SK-N-SH treated with all-trans-retinoic acid at 6 μM for 48 hours (cell line): ENCODE measurements at regions not wholly inside any gene's neighbourhood (a gene's known extent, or its start where the extent isn't known, plus 50 kb on each side); places are given as distances from the start of the nearest gene placed in this dataset.

Experiments used
- ATAC-seq: fragments of 200-7000 bp; cut with Tn5 transposase; 3 replicates; pipeline ENCODE4 v1.9.1; 2020; ENCODE audit warnings: mild to moderate bottlenecking, moderate library complexity
- BACH2 ChIP-seq: fragments of 250-450 bp; sonication (Bioruptor Pico); IDR thresholded peaks from 2 replicates; pipeline ENCODE4 v1.9.0; 2021; ENCODE audit warnings: mild to moderate bottlenecking, borderline replicate concordance
- CSDC2 ChIP-seq: fragments of 250-450 bp; sonication (Bioruptor Pico); IDR thresholded peaks from 2 replicates; pipeline ENCODE4 v1.5.0; 2020; ENCODE audit warnings: mild to moderate bottlenecking, moderate library complexity
- ESRRG ChIP-seq: fragments of 250-450 bp; sonication (Bioruptor Pico); IDR thresholded peaks from 2 replicates; pipeline ENCODE4 v1.6.1; 2021; ENCODE audit warnings: mild to moderate bottlenecking
- GLIS3 ChIP-seq: fragments of 250-450 bp; sonication (Bioruptor Pico); IDR thresholded peaks from 2 replicates; pipeline ENCODE4 v1.5.0; 2020; ENCODE audit warnings: mild to moderate bottlenecking, moderate library complexity
- ISL1 ChIP-seq: fragments of 250-450 bp; sonication (Bioruptor Pico); IDR thresholded peaks from 2 replicates; pipeline ENCODE4 v2.1.2; 2022; ENCODE audit warnings: mild to moderate bottlenecking, moderate library complexity
- OSR1 ChIP-seq: fragments of 250-450 bp; sonication (Bioruptor Pico); IDR thresholded peaks from 2 replicates; pipeline ENCODE4 v1.8.0; 2022; ENCODE audit warnings: moderate library complexity, mild to moderate bottlenecking, inconsistent platforms
- PPARA ChIP-seq: fragments of 250-450 bp; sonication (Bioruptor Pico); IDR thresholded peaks from 2 replicates; pipeline ENCODE4 v1.5.0; 2020; ENCODE audit warnings: mild to moderate bottlenecking, borderline replicate concordance
- RARB ChIP-seq: fragments of 250-450 bp; sonication (Bioruptor Pico); IDR thresholded peaks from 2 replicates; pipeline ENCODE4 v1.8.0; 2021; ENCODE audit warnings: mild to moderate bottlenecking, moderate library complexity
- SNAI2 ChIP-seq: fragments of 250-450 bp; sonication (Bioruptor Pico); IDR thresholded peaks from 2 replicates; pipeline ENCODE4 v1.5.0; 2020; ENCODE audit warnings: mild to moderate bottlenecking, moderate library complexity
- TCF4 ChIP-seq: fragments of 250-450 bp; sonication (Bioruptor Pico); IDR thresholded peaks from 2 replicates; pipeline ENCODE4 v1.8.0; 2021; ENCODE audit warnings: mild to moderate bottlenecking, moderate library complexity, borderline replicate concordance
- TOX ChIP-seq: fragments of 250-450 bp; sonication (Bioruptor Pico); IDR thresholded peaks from 2 replicates; pipeline ENCODE4 v1.8.0; 2021; ENCODE audit warnings: mild to moderate bottlenecking, moderate library complexity, borderline replicate concordance
- ZC3H10 ChIP-seq: fragments of 250-450 bp; sonication (Bioruptor Pico); IDR thresholded peaks from 2 replicates; pipeline ENCODE4 v1.5.1; 2021; ENCODE audit warnings: mild to moderate bottlenecking, moderate library complexity
- ZFP3 ChIP-seq: fragments of 250-450 bp; sonication (Bioruptor Pico); IDR thresholded peaks from 2 replicates; pipeline ENCODE4 v1.5.0; 2020; ENCODE audit warnings: mild to moderate bottlenecking, moderate library complexity
- ZNF565 ChIP-seq: fragments of 450-650 bp; formaldehyde crosslinking; conservative IDR thresholded peaks from 2 replicates; pipeline ENCODE4 v1.5.0; 2020; ENCODE audit warnings: low read depth, mild to moderate bottlenecking, moderate library complexity
- ZNF70 ChIP-seq: fragments of 450-650 bp; formaldehyde crosslinking; IDR thresholded peaks from 2 replicates; pipeline ENCODE4 v1.5.0; 2020; ENCODE audit warnings: mild to moderate bottlenecking, moderate library complexity
- ZNF8 ChIP-seq: fragments of 450-650 bp; formaldehyde crosslinking; IDR thresholded peaks from 2 replicates; pipeline ENCODE4 v1.5.0; 2020; ENCODE audit warnings: mild to moderate bottlenecking, moderate library complexity
- TF ChIP-seq, protein P1 (sequence below): fragments of 250-450 bp; sonication (Bioruptor Pico); IDR thresholded peaks from 2 replicates; pipeline ENCODE4 v1.5.0; 2020; ENCODE audit warnings: mild to moderate bottlenecking, moderate library complexity
- TF ChIP-seq, protein P2 (sequence below): fragments of 250-450 bp; sonication (Bioruptor Pico); IDR thresholded peaks from 2 replicates; pipeline ENCODE4 v1.5.1; 2020; ENCODE audit warnings: low read depth, mild to moderate bottlenecking, moderate library complexity
- TF ChIP-seq, protein P3 (sequence below): fragments of 250-450 bp; sonication (Bioruptor Pico); IDR thresholded peaks from 2 replicates; pipeline ENCODE4 v1.8.0; 2020; ENCODE audit warnings: mild to moderate bottlenecking, moderate library complexity, borderline replicate concordance
- TF ChIP-seq, protein P4 (sequence below): fragments of 250-450 bp; sonication (Bioruptor Pico); IDR thresholded peaks from 2 replicates; pipeline ENCODE4 v1.8.0; 2021; ENCODE audit warnings: low read depth, mild to moderate bottlenecking, moderate library complexity, borderline replicate concordance
- TF ChIP-seq, protein P5 (sequence below): fragments of 250-450 bp; sonication (Bioruptor Pico); IDR thresholded peaks from 2 replicates; pipeline ENCODE4 v1.5.1; 2021; ENCODE audit warnings: mild to moderate bottlenecking, moderate library complexity

DNA sequence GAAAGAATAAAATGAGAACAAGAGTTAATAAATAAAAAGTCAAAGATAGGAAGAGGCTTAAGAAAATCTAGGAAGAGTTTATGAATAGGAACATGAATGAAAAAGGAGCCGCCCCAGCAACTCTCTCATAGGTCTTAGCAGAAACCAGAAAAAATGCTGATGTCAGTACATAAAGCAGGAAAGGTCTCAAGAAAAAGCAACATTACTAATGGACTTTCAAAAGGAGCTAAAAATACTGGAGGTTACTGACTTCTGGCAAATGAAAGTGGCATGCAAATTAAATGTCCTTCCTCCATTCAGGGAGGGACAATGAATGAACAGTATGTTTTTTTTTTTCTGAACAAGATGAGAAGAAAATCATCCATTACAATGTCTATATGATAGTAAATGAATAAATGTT lies 387.6 kb downstream of the BRINP2 start:
- no peak for TF ChIP-seq TCF4
- no peak for ATAC-seq

DNA sequence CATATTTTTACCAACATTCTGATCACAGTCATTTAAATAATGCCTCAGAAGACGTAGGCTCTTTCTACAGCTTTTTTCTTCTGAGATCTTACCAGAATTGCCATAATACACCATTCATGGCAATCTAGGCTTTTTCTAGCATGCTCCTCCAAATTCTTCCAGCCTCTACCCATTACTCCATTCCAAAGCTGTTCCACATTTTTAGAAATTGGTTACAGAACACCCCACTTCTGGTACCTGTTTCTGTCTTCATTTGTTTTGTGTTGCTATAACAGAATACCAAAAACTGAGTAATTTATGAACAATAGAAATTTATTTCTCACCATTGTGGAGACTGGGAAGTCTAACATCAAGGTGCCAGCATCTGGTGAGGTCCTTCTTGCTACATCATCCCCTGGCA lies 385.4 kb downstream of the BRINP2 start:
- TF ChIP-seq BACH2 (no peak), TOX (CRISPR knock-in tag) (no peak), ZNF70 (CRISPR knock-in tag) (no peak), PPARA (no peak)
- ATAC-seq: no peak

DNA sequence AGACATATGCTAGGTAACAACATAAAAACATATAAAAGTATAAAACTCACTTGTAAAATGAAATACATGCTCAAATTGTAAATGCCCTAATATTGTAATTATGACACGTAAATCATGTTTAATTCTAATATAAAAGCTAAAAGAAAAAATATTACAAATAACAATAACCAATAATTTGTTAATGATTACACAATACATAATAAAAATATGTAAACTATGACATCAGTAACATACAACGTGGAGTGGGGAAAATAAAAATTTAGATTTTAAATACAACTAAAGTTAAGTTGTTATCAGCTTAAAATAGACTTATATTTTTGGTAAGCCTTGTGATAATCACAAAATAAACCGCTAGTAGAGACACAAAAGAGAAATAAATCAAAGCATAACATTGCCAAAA lies 376.4 kb downstream of the BRINP2 start:
- no peak for ATAC-seq
- TF ChIP-seq GLIS3 (CRISPR knock-in tag) (no peak), TOX (CRISPR knock-in tag) (no peak), PPARA (no peak), ZC3H10 (CRISPR knock-in tag) (no peak), OSR1 (CRISPR knock-in tag) (no peak), ZNF8 (CRISPR knock-in tag) (no peak), ZFP3 (CRISPR knock-in tag) (no peak), RARB (CRISPR knock-in tag) (no peak), CSDC2 (CRISPR knock-in tag) (no peak), ZNF70 (CRISPR knock-in tag) (no peak), ISL1 (CRISPR knock-in tag) (no peak), TCF4 (no peak), SNAI2 (CRISPR knock-in tag) (no peak), ESRRG (CRISPR knock-in tag) (no peak)
- TF ChIP-seq, protein P1, sequence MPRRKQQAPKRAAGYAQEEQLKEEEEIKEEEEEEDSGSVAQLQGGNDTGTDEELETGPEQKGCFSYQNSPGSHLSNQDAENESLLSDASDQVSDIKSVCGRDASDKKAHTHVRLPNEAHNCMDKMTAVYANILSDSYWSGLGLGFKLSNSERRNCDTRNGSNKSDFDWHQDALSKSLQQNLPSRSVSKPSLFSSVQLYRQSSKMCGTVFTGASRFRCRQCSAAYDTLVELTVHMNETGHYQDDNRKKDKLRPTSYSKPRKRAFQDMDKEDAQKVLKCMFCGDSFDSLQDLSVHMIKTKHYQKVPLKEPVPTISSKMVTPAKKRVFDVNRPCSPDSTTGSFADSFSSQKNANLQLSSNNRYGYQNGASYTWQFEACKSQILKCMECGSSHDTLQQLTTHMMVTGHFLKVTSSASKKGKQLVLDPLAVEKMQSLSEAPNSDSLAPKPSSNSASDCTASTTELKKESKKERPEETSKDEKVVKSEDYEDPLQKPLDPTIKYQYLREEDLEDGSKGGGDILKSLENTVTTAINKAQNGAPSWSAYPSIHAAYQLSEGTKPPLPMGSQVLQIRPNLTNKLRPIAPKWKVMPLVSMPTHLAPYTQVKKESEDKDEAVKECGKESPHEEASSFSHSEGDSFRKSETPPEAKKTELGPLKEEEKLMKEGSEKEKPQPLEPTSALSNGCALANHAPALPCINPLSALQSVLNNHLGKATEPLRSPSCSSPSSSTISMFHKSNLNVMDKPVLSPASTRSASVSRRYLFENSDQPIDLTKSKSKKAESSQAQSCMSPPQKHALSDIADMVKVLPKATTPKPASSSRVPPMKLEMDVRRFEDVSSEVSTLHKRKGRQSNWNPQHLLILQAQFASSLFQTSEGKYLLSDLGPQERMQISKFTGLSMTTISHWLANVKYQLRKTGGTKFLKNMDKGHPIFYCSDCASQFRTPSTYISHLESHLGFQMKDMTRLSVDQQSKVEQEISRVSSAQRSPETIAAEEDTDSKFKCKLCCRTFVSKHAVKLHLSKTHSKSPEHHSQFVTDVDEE (CRISPR knock-in tag): no peak
- TF ChIP-seq, protein P2, sequence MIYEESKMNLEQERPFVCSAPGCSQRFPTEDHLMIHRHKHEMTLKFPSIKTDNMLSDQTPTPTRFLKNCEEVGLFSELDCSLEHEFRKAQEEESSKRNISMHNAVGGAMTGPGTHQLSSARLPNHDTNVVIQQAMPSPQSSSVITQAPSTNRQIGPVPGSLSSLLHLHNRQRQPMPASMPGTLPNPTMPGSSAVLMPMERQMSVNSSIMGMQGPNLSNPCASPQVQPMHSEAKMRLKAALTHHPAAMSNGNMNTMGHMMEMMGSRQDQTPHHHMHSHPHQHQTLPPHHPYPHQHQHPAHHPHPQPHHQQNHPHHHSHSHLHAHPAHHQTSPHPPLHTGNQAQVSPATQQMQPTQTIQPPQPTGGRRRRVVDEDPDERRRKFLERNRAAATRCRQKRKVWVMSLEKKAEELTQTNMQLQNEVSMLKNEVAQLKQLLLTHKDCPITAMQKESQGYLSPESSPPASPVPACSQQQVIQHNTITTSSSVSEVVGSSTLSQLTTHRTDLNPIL (CRISPR knock-in tag): no peak
- TF ChIP-seq, protein P3, sequence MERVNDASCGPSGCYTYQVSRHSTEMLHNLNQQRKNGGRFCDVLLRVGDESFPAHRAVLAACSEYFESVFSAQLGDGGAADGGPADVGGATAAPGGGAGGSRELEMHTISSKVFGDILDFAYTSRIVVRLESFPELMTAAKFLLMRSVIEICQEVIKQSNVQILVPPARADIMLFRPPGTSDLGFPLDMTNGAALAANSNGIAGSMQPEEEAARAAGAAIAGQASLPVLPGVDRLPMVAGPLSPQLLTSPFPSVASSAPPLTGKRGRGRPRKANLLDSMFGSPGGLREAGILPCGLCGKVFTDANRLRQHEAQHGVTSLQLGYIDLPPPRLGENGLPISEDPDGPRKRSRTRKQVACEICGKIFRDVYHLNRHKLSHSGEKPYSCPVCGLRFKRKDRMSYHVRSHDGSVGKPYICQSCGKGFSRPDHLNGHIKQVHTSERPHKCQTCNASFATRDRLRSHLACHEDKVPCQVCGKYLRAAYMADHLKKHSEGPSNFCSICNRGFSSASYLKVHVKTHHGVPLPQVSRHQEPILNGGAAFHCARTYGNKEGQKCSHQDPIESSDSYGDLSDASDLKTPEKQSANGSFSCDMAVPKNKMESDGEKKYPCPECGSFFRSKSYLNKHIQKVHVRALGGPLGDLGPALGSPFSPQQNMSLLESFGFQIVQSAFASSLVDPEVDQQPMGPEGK (CRISPR knock-in tag): no peak
- TF ChIP-seq, protein P4, sequence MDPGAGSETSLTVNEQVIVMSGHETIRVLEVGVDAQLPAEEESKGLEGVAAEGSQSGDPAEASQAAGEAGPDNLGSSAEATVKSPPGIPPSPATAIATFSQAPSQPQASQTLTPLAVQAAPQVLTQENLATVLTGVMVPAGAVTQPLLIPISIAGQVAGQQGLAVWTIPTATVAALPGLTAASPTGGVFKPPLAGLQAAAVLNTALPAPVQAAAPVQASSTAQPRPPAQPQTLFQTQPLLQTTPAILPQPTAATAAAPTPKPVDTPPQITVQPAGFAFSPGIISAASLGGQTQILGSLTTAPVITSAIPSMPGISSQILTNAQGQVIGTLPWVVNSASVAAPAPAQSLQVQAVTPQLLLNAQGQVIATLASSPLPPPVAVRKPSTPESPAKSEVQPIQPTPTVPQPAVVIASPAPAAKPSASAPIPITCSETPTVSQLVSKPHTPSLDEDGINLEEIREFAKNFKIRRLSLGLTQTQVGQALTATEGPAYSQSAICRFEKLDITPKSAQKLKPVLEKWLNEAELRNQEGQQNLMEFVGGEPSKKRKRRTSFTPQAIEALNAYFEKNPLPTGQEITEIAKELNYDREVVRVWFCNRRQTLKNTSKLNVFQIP (CRISPR knock-in tag): no peak
- TF ChIP-seq, protein P5, sequence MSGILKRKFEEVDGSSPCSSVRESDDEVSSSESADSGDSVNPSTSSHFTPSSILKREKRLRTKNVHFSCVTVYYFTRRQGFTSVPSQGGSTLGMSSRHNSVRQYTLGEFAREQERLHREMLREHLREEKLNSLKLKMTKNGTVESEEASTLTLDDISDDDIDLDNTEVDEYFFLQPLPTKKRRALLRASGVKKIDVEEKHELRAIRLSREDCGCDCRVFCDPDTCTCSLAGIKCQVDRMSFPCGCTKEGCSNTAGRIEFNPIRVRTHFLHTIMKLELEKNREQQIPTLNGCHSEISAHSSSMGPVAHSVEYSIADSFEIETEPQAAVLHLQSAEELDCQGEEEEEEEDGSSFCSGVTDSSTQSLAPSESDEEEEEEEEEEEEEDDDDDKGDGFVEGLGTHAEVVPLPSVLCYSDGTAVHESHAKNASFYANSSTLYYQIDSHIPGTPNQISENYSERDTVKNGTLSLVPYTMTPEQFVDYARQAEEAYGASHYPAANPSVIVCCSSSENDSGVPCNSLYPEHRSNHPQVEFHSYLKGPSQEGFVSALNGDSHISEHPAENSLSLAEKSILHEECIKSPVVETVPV (CRISPR knock-in tag): no peak

DNA sequence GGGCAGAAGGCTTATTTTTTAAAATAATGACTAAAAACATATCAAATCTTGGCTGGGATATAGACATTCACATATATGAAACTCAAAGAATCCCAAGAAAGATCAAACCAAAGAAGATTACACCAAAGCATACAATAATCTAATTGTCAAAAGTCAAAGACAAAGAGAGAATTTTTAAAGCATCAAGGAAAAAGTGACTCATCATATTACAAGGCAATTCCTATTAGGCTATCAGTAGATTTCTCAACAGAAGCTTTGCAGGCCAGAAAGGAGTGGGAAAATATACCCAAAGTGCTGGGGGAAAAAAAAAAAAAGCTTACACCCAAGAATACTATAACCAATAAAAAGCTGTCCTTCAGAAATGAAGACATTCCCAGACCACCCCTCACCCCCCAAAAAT lies 375.6 kb downstream of the BRINP2 start:
- ATAC-seq: no peak
- TF ChIP-seq ZNF8 (CRISPR knock-in tag) (no peak), TCF4 (no peak), ZNF565 (CRISPR knock-in tag) (no peak)
- TF ChIP-seq, protein P4 (CRISPR knock-in tag): no peak
- TF ChIP-seq, protein P2 (CRISPR knock-in tag): no peak
- TF ChIP-seq, protein P1 (CRISPR knock-in tag): no peak
